HepG2 (cell line): ENCODE measurements at regions not wholly inside any gene's neighbourhood (a gene's known extent, or its start where the extent isn't known, plus 50 kb on each side); places are given as distances from the start of the nearest gene placed in this dataset.

Experiments
- ARHGAP35 ChIP-seq: sonication (generic); formaldehyde crosslinking; IDR thresholded peaks from 2 replicates; pipeline ENCODE4 v1.9.0; 2022; ENCODE audit warnings: mild to moderate bottlenecking, inconsistent platforms, moderate library complexity, missing genetic modification reagents, borderline replicate concordance
- ATF3 ChIP-seq: sonication (generic); formaldehyde crosslinking; IDR thresholded peaks from 2 replicates; pipeline ENCODE4 v1.4.0; 2020; ENCODE audit warnings: missing genetic modification reagents
- CBX5 ChIP-seq: sonication (generic); formaldehyde crosslinking; IDR thresholded peaks from 2 replicates; pipeline ENCODE4 v1.4.0; 2020; ENCODE audit warnings: missing genetic modification reagents, borderline replicate concordance
- ETS1 ChIP-seq: sonication (generic); formaldehyde crosslinking; IDR thresholded peaks from 2 replicates; pipeline ENCODE4 v1.4.0; 2020; ENCODE audit warnings: missing genetic modification reagents
- GATAD2A ChIP-seq: IDR thresholded peaks from 2 replicates; pipeline ENCODE4 v1.6.1; 2016
- GPN1 ChIP-seq: sonication (generic); formaldehyde crosslinking; IDR thresholded peaks from 2 replicates; pipeline ENCODE4 v1.5.1; 2020; ENCODE audit warnings: missing genetic modification reagents, borderline replicate concordance
- MAF1 ChIP-seq: sonication (generic); formaldehyde crosslinking; IDR thresholded peaks from 2 replicates; pipeline ENCODE4 v1.5.0; 2020; ENCODE audit warnings: missing genetic modification reagents, borderline replicate concordance
- MIER3 ChIP-seq: IDR thresholded peaks from 2 replicates; pipeline ENCODE4 v1.6.1; 2016; ENCODE audit warnings: missing compliant biosample characterization, borderline replicate concordance
- PPARG ChIP-seq: conservative IDR thresholded peaks from 2 replicates; pipeline ENCODE4 v1.6.1; 2016; ENCODE audit warnings: missing biosample characterization, missing genetic modification reagents
- RBM39 ChIP-seq: fragments of 200-400 bp; formaldehyde crosslinking; IDR thresholded peaks from one replicate; pipeline ENCODE4 v1.6.1; 2018; ENCODE audit warnings: antibody characterized with exemption, mild to moderate bottlenecking, low read depth, low read length; ENCODE audit not compliant: poor library complexity, severe bottlenecking
- RFX1 ChIP-seq: fragments of 450-650 bp; IDR thresholded peaks from 2 replicates; pipeline ENCODE4 v1.6.1; 2017
- SOX5 ChIP-seq: IDR thresholded peaks from 2 replicates; pipeline ENCODE4 v1.6.1; 2016; ENCODE audit warnings: borderline replicate concordance
- SP1 ChIP-seq, 2 experiments: fragments of 450-650 bp in 1 of 2; sonication (generic) in 1 of 2; formaldehyde crosslinking in 1 of 2; IDR thresholded peaks; 2 replicates each; pipeline versions ENCODE4 v1.4.0 to v1.6.1; 2016 to 2020; ENCODE audit warnings: missing genetic modification reagents in 1 of 2
- TCF12 ChIP-seq, 2 experiments: fragments of 450-650 bp in 1 of 2; sonication (generic) in 1 of 2; formaldehyde crosslinking in 1 of 2; IDR thresholded peaks; 2 replicates each; pipeline versions ENCODE4 v1.6.1 to v1.8.0; 2017 to 2022; ENCODE audit warnings: antibody characterized with exemption in 1 of 2, mild to moderate bottlenecking in 1 of 2, missing genetic modification reagents in 1 of 2, moderate library complexity in 1 of 2
- TCF7L2 ChIP-seq: IDR thresholded peaks from 2 replicates; pipeline ENCODE4 v1.6.1; 2011; ENCODE audit warnings: mild to moderate bottlenecking, low read depth, low read length, moderate library complexity
- TFDP1 ChIP-seq: IDR thresholded peaks from 2 replicates; pipeline ENCODE4 v1.6.1; 2016; ENCODE audit warnings: missing compliant biosample characterization, missing genetic modification reagents, borderline replicate concordance
- ZFP91 ChIP-seq: sonication (generic); formaldehyde crosslinking; IDR thresholded peaks from 2 replicates; pipeline ENCODE4 v1.9.0; 2022; ENCODE audit warnings: missing genetic modification reagents, mild to moderate bottlenecking, borderline replicate concordance
- ZNF24 ChIP-seq: fragments of 450-650 bp; IDR thresholded peaks from 2 replicates; pipeline ENCODE4 v1.6.1; 2017; ENCODE audit warnings: antibody characterized with exemption, mild to moderate bottlenecking
- ZNF296 ChIP-seq: sonication (generic); formaldehyde crosslinking; conservative IDR thresholded peaks from 2 replicates; pipeline ENCODE4 v1.5.0; 2020; ENCODE audit warnings: mild to moderate bottlenecking, missing genetic modification reagents
- ZNF576 ChIP-seq: sonication (generic); formaldehyde crosslinking; IDR thresholded peaks from 2 replicates; pipeline ENCODE4 v1.4.0; 2020; ENCODE audit warnings: mild to moderate bottlenecking, missing genetic modification reagents
- ZNF598 ChIP-seq: sonication (generic); formaldehyde crosslinking; IDR thresholded peaks from 2 replicates; pipeline ENCODE4 v1.5.1; 2020; ENCODE audit warnings: mild to moderate bottlenecking, missing genetic modification reagents, borderline replicate concordance
- ZNF713 ChIP-seq: sonication (generic); formaldehyde crosslinking; IDR thresholded peaks from 2 replicates; pipeline ENCODE4 v1.4.0; 2020; ENCODE audit warnings: mild to moderate bottlenecking, missing genetic modification reagents
- ZNF740 ChIP-seq: sonication (generic); formaldehyde crosslinking; IDR thresholded peaks from 2 replicates; pipeline ENCODE4 v1.4.0; 2020; ENCODE audit warnings: missing genetic modification reagents
- ZNF784 ChIP-seq: sonication (generic); formaldehyde crosslinking; IDR thresholded peaks from 2 replicates; pipeline ENCODE4 v1.5.1; 2020; ENCODE audit warnings: missing genetic modification reagents, mild to moderate bottlenecking, borderline replicate concordance

- peak; percentile 51 for TF ChIP-seq ZFP91
- no peak for TF ChIP-seq GPN1 (CRISPR knock-in tag)
- no peak for TF ChIP-seq MAF1 (CRISPR knock-in tag)
- TF ChIP-seq ZNF24, result no peak
- TF ChIP-seq ZNF740 (CRISPR knock-in tag), result no peak
- TF ChIP-seq RBM39, result no peak
- no peak for TF ChIP-seq ZNF576 (CRISPR knock-in tag)
- TF ChIP-seq ZNF598 (CRISPR knock-in tag), result no peak
- TF ChIP-seq ZNF784 (CRISPR knock-in tag), result no peak
- no peak for TF ChIP-seq ZNF713 (CRISPR knock-in tag)
- TF ChIP-seq CBX5 (CRISPR knock-in tag), result peak; percentile 29; the same call in 1 of the 2 replicates
- no peak for TF ChIP-seq TCF12 (IDR thresholded peaks at IDR 0.05)
- no peak for TF ChIP-seq TCF12 (CRISPR knock-in tag; IDR thresholded peaks at IDR 0.05)
- TF ChIP-seq ETS1, result no peak
- no peak for TF ChIP-seq ARHGAP35 (CRISPR knock-in tag)
- TF ChIP-seq ZNF296 (CRISPR knock-in tag), result no peak
- TF ChIP-seq PPARG (CRISPR knock-in tag), result no peak; the same call in 1 of the 2 replicates
- no peak for TF ChIP-seq SP1 (IDR thresholded peaks at IDR 0.05)
- no peak for TF ChIP-seq SP1 (CRISPR knock-in tag; IDR thresholded peaks at IDR 0.05)
- peak; percentile 48; the same call in 1 of the 2 replicates for TF ChIP-seq GATAD2A (CRISPR knock-in tag)
- TF ChIP-seq MIER3 (CRISPR knock-in tag), result no peak
- no peak for TF ChIP-seq TFDP1 (CRISPR knock-in tag)
- no peak; the same call in 1 of the 2 replicates for TF ChIP-seq SOX5 (CRISPR knock-in tag)
- TF ChIP-seq RFX1, result no peak
- TF ChIP-seq TCF7L2, result no peak
- no peak for TF ChIP-seq ATF3 (CRISPR knock-in tag)
Measured at GRCh38 chr14:50001151-50001998, 108.5 kb downstream of the ARF6 start (continued).
